ENCODE measurements at regions not wholly inside any gene's neighbourhood (a gene's known extent, or its start where the extent isn't known, plus 50 kb on each side); places are given as distances from the start of the nearest gene placed in this dataset.

DNA sequence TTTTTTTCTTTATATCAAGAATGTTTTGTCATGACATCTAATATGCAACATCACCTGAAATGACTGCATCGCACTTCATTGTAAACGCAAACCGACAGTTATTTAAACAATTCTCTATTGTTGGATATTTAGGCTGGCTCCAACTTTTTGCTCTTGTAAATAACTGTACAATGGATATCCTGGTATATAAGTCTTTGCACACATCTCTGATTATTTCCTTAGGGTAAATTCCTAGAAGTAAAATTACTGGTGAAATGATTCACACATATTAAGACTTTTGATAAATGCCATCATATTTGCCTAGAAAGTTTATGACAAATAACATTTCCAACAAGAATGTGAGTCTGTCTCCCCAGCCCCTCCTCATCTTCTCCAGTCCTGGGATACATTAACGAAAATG, 154.7 kb downstream of the TFAP2C start:
- no peak overlapping the region for H3K4me3 ChIP-seq
- no peaks in the 10 kb centered on the region for H3K9me3 ChIP-seq
- peaks cover 0 to 8% of the 10 kb centered on the region in 2 donors for H3K4me1 ChIP-seq
- H3K27ac ChIP-seq = no peak overlapping the region
- TF ChIP-seq, protein P1, sequence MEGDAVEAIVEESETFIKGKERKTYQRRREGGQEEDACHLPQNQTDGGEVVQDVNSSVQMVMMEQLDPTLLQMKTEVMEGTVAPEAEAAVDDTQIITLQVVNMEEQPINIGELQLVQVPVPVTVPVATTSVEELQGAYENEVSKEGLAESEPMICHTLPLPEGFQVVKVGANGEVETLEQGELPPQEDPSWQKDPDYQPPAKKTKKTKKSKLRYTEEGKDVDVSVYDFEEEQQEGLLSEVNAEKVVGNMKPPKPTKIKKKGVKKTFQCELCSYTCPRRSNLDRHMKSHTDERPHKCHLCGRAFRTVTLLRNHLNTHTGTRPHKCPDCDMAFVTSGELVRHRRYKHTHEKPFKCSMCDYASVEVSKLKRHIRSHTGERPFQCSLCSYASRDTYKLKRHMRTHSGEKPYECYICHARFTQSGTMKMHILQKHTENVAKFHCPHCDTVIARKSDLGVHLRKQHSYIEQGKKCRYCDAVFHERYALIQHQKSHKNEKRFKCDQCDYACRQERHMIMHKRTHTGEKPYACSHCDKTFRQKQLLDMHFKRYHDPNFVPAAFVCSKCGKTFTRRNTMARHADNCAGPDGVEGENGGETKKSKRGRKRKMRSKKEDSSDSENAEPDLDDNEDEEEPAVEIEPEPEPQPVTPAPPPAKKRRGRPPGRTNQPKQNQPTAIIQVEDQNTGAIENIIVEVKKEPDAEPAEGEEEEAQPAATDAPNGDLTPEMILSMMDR (IDR thresholded peaks at IDR 0.05) = no peak
- no peaks in the 10 kb centered on the region for H3K36me3 ChIP-seq
- no peaks in the 10 kb centered on the region for H3K27me3 ChIP-seq
- no peak for DNase-seq (ENCODE audit: low spot score)

DNA sequence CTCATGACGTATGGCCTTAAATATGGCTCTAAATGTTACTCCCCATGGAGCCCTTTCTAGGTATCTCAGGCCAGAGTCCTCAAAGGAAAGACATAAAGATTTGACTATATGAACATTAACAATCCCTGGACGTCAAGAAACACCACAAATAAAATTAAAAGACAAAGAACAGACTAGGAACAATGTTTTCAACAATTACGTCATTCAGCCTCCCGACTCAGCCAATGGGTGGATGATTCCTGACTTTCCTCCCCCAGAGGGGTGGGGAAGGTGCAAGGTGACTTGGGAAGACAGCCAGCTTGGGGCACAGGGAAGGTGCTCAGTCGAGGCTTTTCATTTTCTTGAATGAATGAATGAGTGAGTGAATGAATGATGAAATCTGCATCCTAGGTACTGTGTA, 157.4 kb downstream of the TFAP2C start:
- Histone ChIP-seq H3K4me3 (no peak overlapping the region), H3K36me3 (no peaks in the 10 kb centered on the region), H3K9me3 (no peaks in the 10 kb centered on the region), H3K27me3 (no peaks in the 10 kb centered on the region), H3K27ac (no peak overlapping the region), H3K4me1 (no peaks in the 10 kb centered on the region)
- TF ChIP-seq, protein P1 (IDR thresholded peaks at IDR 0.05) = no peak
- DNase-seq (ENCODE audit: low spot score) = no peak

DNA sequence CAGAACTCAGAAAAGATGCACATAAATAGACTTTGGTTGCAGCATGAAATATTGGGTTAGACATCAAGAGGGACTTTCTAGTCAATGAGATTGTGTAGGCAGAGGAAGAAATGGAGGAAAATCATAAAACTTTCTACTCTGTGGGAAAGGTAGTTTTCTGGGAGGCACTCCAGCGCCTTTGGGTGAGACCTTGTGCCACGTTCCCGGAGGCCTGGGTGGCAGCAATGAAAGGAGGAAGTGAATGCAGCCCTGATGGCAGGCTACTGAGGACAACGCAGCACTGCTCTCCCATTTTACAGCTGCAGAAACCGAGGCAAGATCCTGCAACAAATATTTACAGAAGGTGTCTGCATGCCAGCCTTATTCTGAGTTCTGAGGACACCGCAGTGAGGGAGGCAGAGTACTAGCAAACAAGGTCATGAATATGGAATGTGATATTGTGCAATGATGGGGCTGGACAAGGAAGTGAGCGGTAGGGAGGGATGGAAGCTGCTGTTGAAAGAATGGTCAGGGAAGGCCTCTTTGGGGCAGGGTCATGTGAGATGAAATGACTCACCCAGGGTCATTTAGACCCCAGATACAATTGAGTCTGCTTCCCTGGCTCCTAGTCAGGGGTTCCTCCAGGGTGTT, 159.1 kb downstream of the TFAP2C start:
- no peaks in the 10 kb centered on the region for H3K27me3 ChIP-seq
- no peak for DNase-seq (ENCODE audit: low spot score)
- no peaks in the 10 kb centered on the region for H3K9me3 ChIP-seq
- TF ChIP-seq, protein P1 (IDR thresholded peaks at IDR 0.05) = no peak
- H3K27ac ChIP-seq = no peak overlapping the region
- no peaks in the 10 kb centered on the region for H3K4me1 ChIP-seq
- no peak overlapping the region for H3K4me3 ChIP-seq
- H3K36me3 ChIP-seq = no peaks in the 10 kb centered on the region

DNA sequence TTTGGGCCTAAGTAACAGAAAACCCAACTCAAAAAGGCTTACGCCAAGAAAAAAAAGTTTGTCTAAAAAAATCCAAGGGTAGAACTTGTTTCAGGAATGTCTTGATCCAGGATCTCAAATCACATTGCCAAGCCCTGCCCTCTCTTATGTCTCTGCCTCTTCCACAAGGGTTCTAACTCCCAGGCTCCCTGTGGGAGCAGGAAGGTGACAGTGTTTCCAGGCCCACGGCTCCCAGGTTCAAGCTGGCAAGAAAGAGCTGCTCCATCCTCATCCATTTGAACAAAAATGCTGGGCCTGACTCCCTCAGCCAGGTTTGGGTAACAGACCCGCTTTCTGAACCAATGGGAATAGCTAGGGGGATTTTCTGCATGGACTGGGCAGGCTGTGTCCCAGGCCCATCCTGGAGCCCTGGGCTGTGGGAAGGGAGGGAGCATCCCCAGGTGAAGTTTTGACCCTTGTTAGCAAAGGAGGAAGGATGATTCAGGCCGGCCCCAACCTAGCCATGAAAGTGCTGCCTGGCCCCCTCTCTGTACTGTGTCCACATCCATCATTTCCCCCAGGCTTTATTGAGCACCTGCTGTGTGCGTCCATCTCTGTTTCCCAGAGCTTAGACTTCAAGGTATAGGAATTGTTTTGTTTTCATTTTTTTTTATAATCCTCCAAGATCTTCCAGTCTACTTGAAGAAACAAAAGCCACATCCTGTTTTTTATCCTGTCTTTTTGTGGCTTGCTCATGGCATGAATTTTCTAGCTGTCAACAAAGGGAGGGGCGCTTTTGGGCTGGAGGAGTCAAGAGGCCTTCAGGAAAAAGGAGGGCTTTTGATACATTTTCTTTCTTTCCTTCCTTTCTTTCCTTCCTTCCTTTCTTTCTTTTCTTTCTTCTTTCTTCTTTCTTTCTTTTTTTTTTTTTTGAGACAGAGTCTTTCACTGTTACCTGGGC, 159.8 kb downstream of the TFAP2C start:
- Histone ChIP-seq H3K36me3 (no peaks in the 10 kb centered on the region), H3K4me1 (no peaks in the 10 kb centered on the region), H3K27me3 (no peaks in the 10 kb centered on the region), H3K4me3 (no peak overlapping the region), H3K9me3 (no peaks in the 10 kb centered on the region), H3K27ac (no peak overlapping the region)
- DNase-seq (ENCODE audit: low spot score) = no peak
- TF ChIP-seq, protein P1 (IDR thresholded peaks at IDR 0.05) = no peak

DNA sequence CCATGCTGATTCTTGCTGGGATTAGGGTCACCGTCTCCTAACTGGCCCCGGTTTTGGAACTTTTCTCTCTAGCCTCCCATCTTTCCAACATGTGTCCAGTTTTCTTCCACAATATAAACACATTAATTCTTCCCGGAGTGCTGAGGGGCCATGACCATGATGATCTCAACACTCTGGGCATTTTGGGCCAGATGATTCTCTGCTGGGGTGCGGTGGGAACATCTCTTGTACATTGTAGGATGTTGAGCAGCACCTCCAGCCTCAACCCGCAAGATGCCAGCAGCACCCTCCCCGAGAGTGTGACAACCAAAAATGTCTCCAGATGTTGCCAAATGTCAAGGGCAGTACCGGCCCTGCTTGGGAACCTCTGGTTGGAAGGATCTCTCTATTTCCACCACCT, 164.8 kb downstream of the TFAP2C start:
- no peak overlapping the region for H3K27ac ChIP-seq
- DNase-seq (ENCODE audit: low spot score) = no peak
- no peaks in the 10 kb centered on the region for H3K27me3 ChIP-seq
- TF ChIP-seq, protein P1 (IDR thresholded peaks at IDR 0.05) = no peak
- H3K4me3 ChIP-seq = no peak overlapping the region
- H3K4me1 ChIP-seq = no peaks in the 10 kb centered on the region
- H3K36me3 ChIP-seq = no peaks in the 10 kb centered on the region
- H3K9me3 ChIP-seq = peaks cover 0 to 8% of the 10 kb centered on the region in 2 donors
